SU-DHL-6 (cell line): ENCODE measurements at regions not wholly inside any gene's neighbourhood (a gene's known extent, or its start where the extent isn't known, plus 50 kb on each side); places are given as distances from the start of the nearest gene placed in this dataset.
"Not testable (repeated sequence)": the region's sequence is repeated elsewhere in the genome, so short reads cannot be mapped to it uniquely, and the experiment has no call there.

Source experiments
- H2AFZ ChIP-seq: fragments of 200-600 bp; sonication (generic); 2 replicates; pipeline ENCODE4 v1.6.1; 2014; ENCODE audit warnings: low read depth, mild to moderate bottlenecking, moderate library complexity, mixed read lengths, antibody characterized with exemption, low read length; ENCODE audit not compliant: severe bottlenecking
- H3F3A ChIP-seq: fragments of 200-600 bp; shearing (Covaris generic); 2 replicates; pipeline ENCODE4 v1.6.0; 2016; ENCODE audit warnings: antibody characterized with exemption, mild to moderate bottlenecking; ENCODE audit not compliant: insufficient read depth
- H3K27ac ChIP-seq: fragments of 200-600 bp; sonication (generic); 2 replicates; pipeline ENCODE4 v1.5.1; 2016; ENCODE audit warnings: low read depth, mild to moderate bottlenecking, low read length, moderate library complexity, mixed read lengths
- H3K27me3 ChIP-seq: fragments of 200-600 bp; sonication (generic), shearing (Covaris generic); 2 replicates; pipeline ENCODE4 v1.6.0; 2014; ENCODE audit warnings: mild to moderate bottlenecking, low read length
- H3K36me3 ChIP-seq: fragments of 200-600 bp; sonication (generic); 2 replicates; pipeline ENCODE4 v1.6.1; 2014; ENCODE audit warnings: mild to moderate bottlenecking, low read length, mixed read lengths
- H3K4me2 ChIP-seq: fragments of 300-600, 200-600 bp; shearing (Covaris generic), sonication (generic); 2 replicates; pipeline ENCODE4 v1.6.0; 2014; ENCODE audit warnings: low read length, low read depth, mild to moderate bottlenecking; ENCODE audit not compliant: poor library complexity, severe bottlenecking
- H3K4me3 ChIP-seq: fragments of 200-600 bp; sonication (generic); 2 replicates; pipeline ENCODE4 v1.5.1; 2014; ENCODE audit warnings: antibody characterized with exemption, low read length, mild to moderate bottlenecking, mixed read lengths; ENCODE audit not compliant: insufficient read depth, poor library complexity, severe bottlenecking
- H3K79me2 ChIP-seq: fragments of 200-600 bp; sonication (generic); 2 replicates; pipeline ENCODE4 v1.6.1; 2014; ENCODE audit warnings: mild to moderate bottlenecking, low read length, moderate library complexity; ENCODE audit not compliant: insufficient read depth
- H3K9ac ChIP-seq: fragments of 200-600 bp; sonication (generic); 2 replicates; pipeline ENCODE4 v1.7.0; 2014; ENCODE audit warnings: mild to moderate bottlenecking, low read length
- H3K9me2 ChIP-seq: fragments of 200-600 bp; sonication (generic); replicated peaks from 2 replicates; pipeline ENCODE4 v1.6.1; 2014; ENCODE audit warnings: low read length; ENCODE audit not compliant: insufficient read depth
- H3K9me3 ChIP-seq: fragments of 200-600 bp; sonication (generic); 2 replicates; pipeline ENCODE4 v1.6.1; 2014; ENCODE audit warnings: low read length, mixed read lengths; ENCODE audit not compliant: insufficient read depth
- H4K20me1 ChIP-seq: fragments of 200-600 bp; sonication (generic); 2 replicates; pipeline ENCODE4 v1.6.1; 2014; ENCODE audit warnings: low read depth, mild to moderate bottlenecking, antibody characterized with exemption, low read length, moderate library complexity, mixed read lengths

DNA sequence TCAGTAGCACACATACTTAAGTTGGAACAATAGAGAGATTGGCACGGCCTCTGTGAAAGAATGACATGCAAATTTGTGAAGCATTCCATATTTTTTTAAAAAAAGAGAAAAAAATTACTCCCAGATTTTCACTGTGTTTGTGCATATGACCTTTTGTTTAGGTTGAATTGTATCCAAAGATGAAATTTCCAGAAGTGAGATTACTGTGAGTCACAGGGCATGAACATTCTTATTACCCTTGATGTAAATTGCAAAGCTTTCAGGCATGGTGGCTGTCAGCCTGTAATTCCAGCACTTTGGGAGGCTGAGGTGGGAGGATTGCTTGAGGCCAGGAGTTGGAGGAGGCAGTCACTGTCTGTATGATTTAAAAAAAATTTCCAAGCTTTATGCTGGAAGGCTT lies 329.5 kb downstream of the ZNF37A start:
- not testable (repeated sequence) for H2AFZ ChIP-seq, H3K27ac ChIP-seq, H3F3A ChIP-seq, H3K4me2 ChIP-seq, H4K20me1 ChIP-seq, H3K27me3 ChIP-seq, H3K9me2 ChIP-seq, H3K4me3 ChIP-seq, H3K9me3 ChIP-seq, H3K9ac ChIP-seq, H3K79me2 ChIP-seq, H3K36me3 ChIP-seq

DNA sequence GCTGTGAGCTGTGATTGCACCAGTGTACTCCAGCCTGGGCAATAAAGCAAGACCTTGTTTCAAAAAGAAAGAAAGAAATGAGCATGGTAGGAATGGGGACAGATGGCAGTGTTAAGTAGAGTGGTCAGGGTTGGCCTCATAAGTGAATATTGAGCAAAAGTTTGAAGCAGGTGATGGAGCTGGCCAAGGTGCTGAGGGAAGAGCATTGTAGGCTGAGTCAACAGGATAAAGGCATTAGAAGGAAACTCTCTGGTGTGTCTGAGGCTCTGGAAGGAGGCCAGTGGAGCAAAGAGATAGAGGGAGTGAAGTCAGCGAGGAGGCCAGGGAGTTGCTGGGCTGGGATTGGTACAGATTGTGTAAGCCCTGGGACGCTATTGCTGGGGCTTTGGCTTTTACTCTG lies 336.1 kb downstream of the ZNF37A start:
- H3K4me3 ChIP-seq, H3K9me2 ChIP-seq, H3K4me2 ChIP-seq, H3F3A ChIP-seq, H4K20me1 ChIP-seq, H3K27me3 ChIP-seq, H3K9ac ChIP-seq, H2AFZ ChIP-seq, H3K9me3 ChIP-seq, H3K36me3 ChIP-seq, H3K79me2 ChIP-seq, H3K27ac ChIP-seq: not testable (repeated sequence)

GRCh38 chr10:38437359-38437758 lies 343.2 kb downstream of the ZNF37A start:
- not testable (repeated sequence) for H3K79me2 ChIP-seq, H3K9ac ChIP-seq, H3K4me2 ChIP-seq, H3F3A ChIP-seq, H3K36me3 ChIP-seq, H3K27ac ChIP-seq, H3K9me3 ChIP-seq, H3K4me3 ChIP-seq, H3K9me2 ChIP-seq, H3K27me3 ChIP-seq, H2AFZ ChIP-seq, H4K20me1 ChIP-seq

GRCh38 chr10:38448614-38449355 lies 354.6 kb downstream of the ZNF37A start:
- not testable (repeated sequence) for H3F3A ChIP-seq, H3K9ac ChIP-seq, H3K79me2 ChIP-seq, H3K4me2 ChIP-seq, H3K9me2 ChIP-seq, H3K27me3 ChIP-seq, H3K4me3 ChIP-seq, H2AFZ ChIP-seq, H3K36me3 ChIP-seq, H3K9me3 ChIP-seq, H3K27ac ChIP-seq, H4K20me1 ChIP-seq

DNA sequence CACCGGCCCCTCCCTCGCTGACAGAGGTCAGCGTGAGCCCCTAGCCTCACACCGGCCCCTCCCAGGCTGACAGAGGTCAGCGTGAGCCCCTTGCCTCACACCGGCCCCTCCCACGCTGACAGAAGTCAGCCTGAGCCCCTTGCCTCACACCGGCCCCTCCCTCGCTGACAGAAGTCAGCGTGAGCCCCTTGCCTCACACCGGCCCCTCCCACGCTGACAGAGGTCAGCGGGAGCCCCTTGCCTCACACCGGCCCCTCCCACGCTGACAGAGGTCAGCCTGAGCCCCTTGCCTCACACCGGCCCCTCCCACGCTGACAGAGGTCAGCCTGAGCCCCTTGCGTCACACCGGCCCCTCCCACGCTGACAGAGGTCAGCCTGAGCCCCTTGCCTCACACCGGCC lies 355.5 kb downstream of the ZNF37A start:
- H3K79me2 ChIP-seq, H3K9me2 ChIP-seq, H3K27ac ChIP-seq, H3K27me3 ChIP-seq, H3K36me3 ChIP-seq, H3K9me3 ChIP-seq, H4K20me1 ChIP-seq, H3K9ac ChIP-seq, H2AFZ ChIP-seq, H3K4me2 ChIP-seq, H3K4me3 ChIP-seq, H3F3A ChIP-seq: not testable (repeated sequence)

DNA sequence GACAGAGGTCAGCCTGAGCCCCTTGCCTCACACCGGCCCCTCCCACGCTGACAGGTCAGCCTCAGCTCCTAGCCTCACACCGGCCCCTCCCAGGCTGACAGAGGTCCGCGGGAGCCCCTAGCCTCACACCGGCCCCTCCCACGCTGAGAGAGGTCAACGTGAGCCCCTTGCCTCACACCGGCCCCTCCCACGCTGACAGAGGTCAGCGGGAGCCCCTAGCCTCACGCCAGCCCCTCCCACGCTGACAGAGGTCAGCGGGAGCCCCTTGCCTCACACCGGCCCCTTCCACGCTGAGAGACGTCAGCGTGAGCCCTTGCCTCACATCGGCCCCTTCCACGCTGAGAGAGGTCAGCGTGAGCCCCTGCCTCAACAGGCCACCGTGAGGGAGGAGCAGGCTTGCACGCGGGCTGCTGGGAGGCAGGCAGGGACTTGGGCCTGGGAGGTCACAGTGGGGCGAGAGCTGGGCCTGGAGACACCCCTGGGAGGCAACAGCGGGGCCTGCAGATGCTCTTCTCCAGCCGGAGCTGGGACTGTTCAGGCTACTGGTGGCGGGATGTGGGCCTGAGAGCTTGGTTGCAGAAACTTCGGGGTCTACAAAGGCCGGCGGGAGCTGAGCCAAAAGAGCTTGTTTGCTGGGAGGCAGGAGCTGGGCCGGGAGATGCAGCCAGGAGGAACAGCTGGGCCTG lies 356.4 kb downstream of the ZNF37A start:
- not testable (repeated sequence) for H4K20me1 ChIP-seq, H3K36me3 ChIP-seq, H3K4me2 ChIP-seq, H3K79me2 ChIP-seq, H3K9me3 ChIP-seq, H3K27me3 ChIP-seq, H3K9me2 ChIP-seq, H2AFZ ChIP-seq, H3K9ac ChIP-seq, H3F3A ChIP-seq, H3K4me3 ChIP-seq, H3K27ac ChIP-seq

GRCh38 chr10:38451306-38451967 lies 357.3 kb downstream of the ZNF37A start:
- H3K9me3 ChIP-seq, H3K4me3 ChIP-seq, H3F3A ChIP-seq, H3K4me2 ChIP-seq, H3K9ac ChIP-seq, H3K27ac ChIP-seq, H2AFZ ChIP-seq, H3K79me2 ChIP-seq, H4K20me1 ChIP-seq, H3K27me3 ChIP-seq, H3K9me2 ChIP-seq, H3K36me3 ChIP-seq: not testable (repeated sequence)
